Hepatocyte (in vitro differentiated cells): ENCODE measurements at regions not wholly inside any gene's neighbourhood (a gene's known extent, or its start where the extent isn't known, plus 50 kb on each side); places are given as distances from the start of the nearest gene placed in this dataset.

Experiments used
- EZH2 ChIP-seq: fragments of 200-600 bp; sonication (generic); IDR thresholded peaks from 2 replicates; pipeline ENCODE4 v1.6.1; 2016; ENCODE audit warnings: antibody characterized with exemption, mild to moderate bottlenecking, borderline replicate concordance
- EZH2phosphoT487 ChIP-seq: fragments of 200-600 bp; sonication (generic); IDR thresholded peaks from one replicate; pipeline ENCODE4 v1.6.1; 2018; ENCODE audit warnings: antibody characterized with exemption, mild to moderate bottlenecking, low read depth, moderate library complexity; ENCODE audit not compliant: unreplicated experiment, severe bottlenecking
- TF ChIP-seq, protein P1 (sequence below): fragments of 200-600 bp; sonication (generic); IDR thresholded peaks from 2 replicates; pipeline ENCODE4 v1.5.1; 2016; ENCODE audit warnings: antibody characterized with exemption, mild to moderate bottlenecking; ENCODE audit not compliant: poor library complexity

DNA sequence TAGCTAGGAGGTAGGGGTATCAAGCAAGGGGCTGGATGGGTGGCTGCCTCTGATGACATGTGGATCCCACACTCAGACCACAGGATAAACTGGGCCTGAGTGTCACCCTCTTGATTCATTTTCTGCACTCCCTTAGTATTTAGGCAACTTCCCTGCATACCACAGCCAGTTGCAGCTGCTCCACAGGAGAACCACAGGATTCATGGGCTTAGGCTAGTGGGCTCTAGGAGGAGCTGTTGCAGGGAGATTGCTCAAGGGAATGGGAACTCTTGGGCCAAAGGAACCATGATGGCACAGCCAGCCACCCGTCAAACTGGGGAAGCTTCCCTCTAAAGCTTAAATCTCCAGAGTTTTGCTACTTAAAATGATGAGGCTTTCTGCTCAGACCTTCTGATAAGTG lies 269.7 kb upstream of the ASIC2 start:
- TF ChIP-seq, protein P1, sequence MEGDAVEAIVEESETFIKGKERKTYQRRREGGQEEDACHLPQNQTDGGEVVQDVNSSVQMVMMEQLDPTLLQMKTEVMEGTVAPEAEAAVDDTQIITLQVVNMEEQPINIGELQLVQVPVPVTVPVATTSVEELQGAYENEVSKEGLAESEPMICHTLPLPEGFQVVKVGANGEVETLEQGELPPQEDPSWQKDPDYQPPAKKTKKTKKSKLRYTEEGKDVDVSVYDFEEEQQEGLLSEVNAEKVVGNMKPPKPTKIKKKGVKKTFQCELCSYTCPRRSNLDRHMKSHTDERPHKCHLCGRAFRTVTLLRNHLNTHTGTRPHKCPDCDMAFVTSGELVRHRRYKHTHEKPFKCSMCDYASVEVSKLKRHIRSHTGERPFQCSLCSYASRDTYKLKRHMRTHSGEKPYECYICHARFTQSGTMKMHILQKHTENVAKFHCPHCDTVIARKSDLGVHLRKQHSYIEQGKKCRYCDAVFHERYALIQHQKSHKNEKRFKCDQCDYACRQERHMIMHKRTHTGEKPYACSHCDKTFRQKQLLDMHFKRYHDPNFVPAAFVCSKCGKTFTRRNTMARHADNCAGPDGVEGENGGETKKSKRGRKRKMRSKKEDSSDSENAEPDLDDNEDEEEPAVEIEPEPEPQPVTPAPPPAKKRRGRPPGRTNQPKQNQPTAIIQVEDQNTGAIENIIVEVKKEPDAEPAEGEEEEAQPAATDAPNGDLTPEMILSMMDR, result no peak
- TF ChIP-seq EZH2 (no peak), EZH2phosphoT487 (no peak)
